K562 (cell line): ENCODE measurements at regions not wholly inside any gene's neighbourhood (a gene's known extent, or its start where the extent isn't known, plus 50 kb on each side); places are given as distances from the start of the nearest gene placed in this dataset.

Source experiments
- ATAC-seq: fragments of 200-7000 bp; cut with Tn5 transposase; 3 replicates; pipeline ENCODE4 v1.9.1; 2020; ENCODE audit warnings: moderate library complexity
- BruUV-seq: library from RNA; stranded (reverse); fragments of 400-500 nt; replicated peaks from 2 replicates; lab custom pipeline; 2021; lab: Mats Ljungman, UMichigan
- CTCF ChIA-PET: fragments of 300-600 bp; formaldehyde crosslinking; extraction: SDS; loops from one replicate; lab custom pipeline; 2021; ENCODE audit warnings: low intra/inter-chr PET ratio; lab: Yijun Ruan, JAX
- POLR2A ChIA-PET: fragments of 300-600, 350-650 bp; sonication (Branson Sonifier 250); formaldehyde crosslinking; extraction: SDS; loops from one replicate; lab custom pipeline; 2021; ENCODE audit warnings: antibody characterized with exemption, inconsistent platforms; lab: Yijun Ruan, JAX
- DNase-seq, 4 experiments: peaks; one replicate each; pipeline versions ENCODE4 v3.0.0 to v3.0.0-alpha.2; 2011 to 2018; ENCODE audit warnings: low spot score in 3 of 4, mixed read lengths in 3 of 4; ENCODE audit errors: extremely low read depth in 1 of 4
- FAIRE-seq: peaks from 2 replicates; lab custom pipeline; 2011; peaks lifted over from hg19 to GRCh38; lab: Jason Lieb, UNC
- H2AFZ ChIP-seq: 2 replicates; pipeline ENCODE4 v1.6.0; 2011; ENCODE audit warnings: low read depth, low read length, control low read depth, inconsistent platforms
- H3K27ac ChIP-seq: fragments of 200-600 bp; 3 replicates; pipeline ENCODE4 v1.8.0; 2011; ENCODE audit warnings: low read depth, mild to moderate bottlenecking, control low read depth, inconsistent platforms, low read length, moderate library complexity, mixed read lengths; ENCODE audit errors: extremely low read depth
- H3K27me3 ChIP-seq, 2 experiments: fragments of 300-600 bp in 1 of 2; 2 replicates in 1 of 2; 3 replicates in 1 of 2; pipeline versions ENCODE4 v1.6.0 to v1.8.0; 2011; ENCODE audit warnings: inconsistent platforms in 2 of 2, low read length in 2 of 2, mild to moderate bottlenecking in 1 of 2, mixed read lengths in 1 of 2, moderate library complexity in 1 of 2; ENCODE audit not compliant: control insufficient read depth in 2 of 2, insufficient read depth in 2 of 2
- H3K36me3 ChIP-seq: fragments of 300-600 bp; 3 replicates; pipeline ENCODE4 v1.8.0; 2011; ENCODE audit warnings: mild to moderate bottlenecking, low read length, inconsistent platforms; ENCODE audit not compliant: control insufficient read depth, insufficient read depth
- H3K4me1 ChIP-seq, 2 experiments: fragments of 200-600 bp in 1 of 2; replicated peaks in 1 of 2; 2 replicates in 1 of 2; 3 replicates in 1 of 2; pipeline versions ENCODE4 v1.5.1 to v1.8.0; 2011; ENCODE audit warnings: inconsistent platforms in 2 of 2, low read length in 2 of 2, mild to moderate bottlenecking in 1 of 2, mixed read lengths in 1 of 2, moderate library complexity in 1 of 2; ENCODE audit not compliant: control insufficient read depth in 2 of 2, insufficient read depth in 2 of 2
- H3K4me2 ChIP-seq: 2 replicates; pipeline ENCODE4 v1.6.1; 2011; ENCODE audit warnings: low read length, control low read depth, inconsistent platforms, mixed read lengths; ENCODE audit not compliant: insufficient read depth
- H3K4me3 ChIP-seq: fragments of 200-600 bp; sonication (generic), shearing (Covaris generic); 2 replicates; pipeline ENCODE4 v1.5.1; 2016; ENCODE audit warnings: control low read depth, inconsistent platforms
- H3K79me2 ChIP-seq: fragments of 200-600 bp; 3 replicates; pipeline ENCODE4 v1.8.0; 2011; ENCODE audit warnings: low read length, inconsistent platforms; ENCODE audit not compliant: control insufficient read depth, insufficient read depth
- H3K9ac ChIP-seq, 2 experiments: 2 replicates each; pipeline versions ENCODE4 v1.6.0 to v1.6.1; 2011; ENCODE audit warnings: low read depth in 2 of 2, low read length in 2 of 2, control low read depth in 1 of 2, inconsistent platforms in 1 of 2, mild to moderate bottlenecking in 1 of 2, mixed read lengths in 1 of 2; ENCODE audit not compliant: insufficient read depth in 1 of 2
- H3K9me1 ChIP-seq: one replicate; pipeline ENCODE4 v1.6.0; 2011; ENCODE audit warnings: inconsistent platforms, mild to moderate bottlenecking, low read length, moderate library complexity; ENCODE audit not compliant: control insufficient read depth, insufficient read depth
- H3K9me3 ChIP-seq: replicated peaks from 2 replicates; pipeline ENCODE4 v1.5.1; 2011; ENCODE audit warnings: low read depth, low read length, inconsistent platforms; ENCODE audit not compliant: control insufficient read depth, insufficient read depth
- H4K20me1 ChIP-seq: replicated peaks from 2 replicates; pipeline ENCODE4 v1.6.1; 2011; ENCODE audit warnings: low read length, inconsistent platforms, mixed read lengths; ENCODE audit not compliant: control insufficient read depth, insufficient read depth
- CHD1 ChIP-seq: fragments of 200-600 bp; sonication (generic); IDR thresholded peaks from one replicate; pipeline ENCODE4 v1.6.1; 2012; ENCODE audit warnings: mild to moderate bottlenecking, moderate library complexity, low read length, inconsistent platforms
- XRCC3 ChIP-seq: fragments of 450-650 bp; IDR thresholded peaks from 2 replicates; pipeline ENCODE4 v1.6.1; 2017; ENCODE audit warnings: mild to moderate bottlenecking, moderate library complexity
- ZBTB49 ChIP-seq: sonication (generic); formaldehyde crosslinking; IDR thresholded peaks from 2 replicates; pipeline ENCODE4 v1.8.0; 2022; ENCODE audit warnings: missing genetic modification reagents, mild to moderate bottlenecking, borderline replicate concordance
- ZKSCAN1 ChIP-seq: fragments of 150-350 bp; IDR thresholded peaks from 2 replicates; pipeline ENCODE4 v1.6.1; 2016; ENCODE audit warnings: low read depth, low read length
- ZNF274 ChIP-seq: IDR thresholded peaks from 2 replicates; pipeline ENCODE4 v1.6.1; 2011; ENCODE audit warnings: low read depth, mild to moderate bottlenecking, low read length, moderate library complexity, borderline replicate concordance
- WGBS: fragments of 100-300 bp; shearing (Covaris generic); methylation state at CpG from one replicate; pipeline ENCODE4 v1.1.6; 2016; ENCODE audit warnings: low coverage, mixed read lengths; ENCODE audit not compliant: insufficient coverage; ENCODE audit errors: missing lambda C conversion rate; 5-methylcytosine and 5-hydroxymethylcytosine counted together
- in situ Hi-C: fragments of 300-500 bp; cut with MboI; formaldehyde crosslinking; loops from 4 replicates; pipeline ENCODE4 v1.15.0; 2018; ENCODE audit warnings: inconsistent platforms, mixed read lengths
- intact Hi-C: fragments of 100-400 bp; cut with micrococcal nuclease; formaldehyde crosslinking; loops from 2 replicates; pipeline ENCODE4 v1.14.2; 2022

GRCh38 chr2:192687015-192687414, 492.3 kb upstream of the TMEFF2 start:
- intact Hi-C loops: no loop called here
- in situ Hi-C loops: no loop called here

More at GRCh38 chr2:192687015-192687414, 492.3 kb upstream of the TMEFF2 start:
- no peaks in the 10 kb centered on the region for H3K79me2 ChIP-seq
- CTCF ChIA-PET: no interaction called here
- DNase-seq (no peak), FAIRE-seq (no peak), ATAC-seq (no peak)
- POLR2A ChIA-PET: no interaction called here
- no peak overlapping the region for H2AFZ ChIP-seq
- no TSS peak for BruUV-seq
- no peak overlapping the region for H3K27ac ChIP-seq
- no peak overlapping the region for H3K4me3 ChIP-seq
- H3K27me3 ChIP-seq: no peaks in the 10 kb centered on the region
- H3K4me1 ChIP-seq: no peaks in the 10 kb centered on the region
- no peak for TF ChIP-seq XRCC3
- TF ChIP-seq ZNF274: no peak
- TF ChIP-seq CHD1: no peak
- TF ChIP-seq ZBTB49 (CRISPR knock-in tag): no peak
- no peak for TF ChIP-seq ZKSCAN1
- WGBS: 0% methylated on average over 3 of the region's 3 CpGs
- H3K4me2 ChIP-seq: no peak overlapping the region
- no peaks in the 10 kb centered on the region for H3K36me3 ChIP-seq
- H3K9ac ChIP-seq: no peak overlapping the region
- H4K20me1 ChIP-seq: no peaks in the 10 kb centered on the region
- no peaks in the 10 kb centered on the region for H3K9me1 ChIP-seq
- H3K9me3 ChIP-seq: no peaks in the 10 kb centered on the region; the same call in none of the 2 replicates
